Activated CD4-positive, alpha-beta T cell treated with anti-CD3 and anti-CD28 coated beads, Interleukin-2, Interleukin-6, amounts not matched to agents 100 ng/mL and 50 ng/mL, durations not matched to agents 16 hours and 8 hours (primary cell): ENCODE measurements at regions not wholly inside any gene's neighbourhood (a gene's known extent, or its start where the extent isn't known, plus 50 kb on each side); places are given as distances from the start of the nearest gene placed in this dataset.

Experiments
- DNase-seq: peaks from one replicate; pipeline ENCODE4 v3.0.0-alpha.2; 2020

DNA sequence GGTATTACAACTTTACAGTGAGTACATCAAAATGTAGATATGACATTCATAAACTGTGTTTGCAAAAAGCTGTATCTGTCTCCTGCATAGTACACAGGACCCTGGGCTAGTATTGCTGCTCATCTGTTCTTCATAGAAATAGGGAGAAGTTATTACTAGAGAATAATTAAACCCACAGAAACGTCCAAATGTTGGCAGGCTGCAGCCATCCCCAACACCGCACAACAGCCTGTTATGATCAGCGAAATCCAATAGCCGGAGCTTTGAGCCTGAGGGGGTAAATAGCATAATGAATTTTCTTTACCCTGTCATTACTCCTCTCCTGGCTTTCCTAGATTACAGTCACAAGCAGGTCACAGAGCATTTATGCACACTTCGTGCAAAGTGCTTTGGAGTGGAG, 178.0 kb downstream of the DACT1 start:
- DNase-seq = no peak

DNA sequence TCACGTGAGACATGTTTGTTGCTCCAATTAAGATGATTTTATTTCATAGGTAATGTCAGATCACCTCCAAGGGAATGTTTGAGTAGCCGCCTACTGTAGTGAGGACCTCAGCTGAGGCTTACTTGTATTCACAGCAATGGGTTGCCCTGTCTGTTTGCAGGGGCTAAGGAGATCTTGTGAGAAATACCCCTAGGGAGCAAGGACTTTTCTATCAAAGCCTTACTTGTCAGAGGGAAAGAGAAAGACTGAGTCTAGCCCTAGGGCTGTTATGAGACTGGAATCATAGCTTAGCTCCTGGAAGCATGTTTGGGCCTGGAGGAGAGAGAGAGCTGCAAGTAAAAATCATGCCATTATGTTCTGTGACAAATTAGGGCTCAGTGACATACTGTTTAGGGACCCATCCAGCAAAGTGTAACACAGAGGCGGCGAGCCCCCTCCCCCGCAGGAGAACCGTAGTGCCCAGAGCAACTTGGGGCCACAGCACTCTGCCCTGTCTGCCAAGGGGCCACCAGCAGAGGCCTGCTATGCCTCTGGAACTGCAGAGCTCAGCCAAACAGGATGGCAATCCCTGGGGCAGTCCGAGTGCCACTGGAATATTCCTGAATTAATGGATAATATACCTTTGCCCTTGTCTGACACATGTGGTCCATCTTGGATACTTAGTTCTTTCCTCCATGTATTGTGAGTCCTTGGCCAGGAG, 178.8 kb downstream of the DACT1 start:
- no peak for DNase-seq

- DNase-seq = no peak
Observed at GRCh38 chr14:58817846-58818245, 180.1 kb downstream of the DACT1 start.

DNA sequence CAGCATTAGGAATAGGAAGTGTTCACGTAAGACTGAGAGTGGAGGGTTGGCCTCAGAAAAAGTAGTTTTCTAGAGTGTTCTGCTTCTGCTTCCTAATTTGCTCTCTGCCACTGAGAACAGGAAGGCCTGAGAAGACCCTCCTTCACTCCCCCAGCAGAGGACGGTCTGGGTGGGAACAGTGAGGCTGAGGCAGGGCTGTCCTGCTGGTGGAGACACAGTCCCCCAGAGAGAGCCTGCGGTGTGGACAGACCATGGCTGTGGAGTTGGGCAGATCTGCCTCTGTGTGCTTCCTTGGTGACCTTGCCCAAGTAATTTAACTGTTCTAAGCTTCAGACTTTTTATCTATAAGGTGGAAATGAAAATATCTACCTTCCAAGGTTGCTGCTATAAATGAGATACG, 182.3 kb downstream of the DACT1 start:
- DNase-seq = no peak

DNA sequence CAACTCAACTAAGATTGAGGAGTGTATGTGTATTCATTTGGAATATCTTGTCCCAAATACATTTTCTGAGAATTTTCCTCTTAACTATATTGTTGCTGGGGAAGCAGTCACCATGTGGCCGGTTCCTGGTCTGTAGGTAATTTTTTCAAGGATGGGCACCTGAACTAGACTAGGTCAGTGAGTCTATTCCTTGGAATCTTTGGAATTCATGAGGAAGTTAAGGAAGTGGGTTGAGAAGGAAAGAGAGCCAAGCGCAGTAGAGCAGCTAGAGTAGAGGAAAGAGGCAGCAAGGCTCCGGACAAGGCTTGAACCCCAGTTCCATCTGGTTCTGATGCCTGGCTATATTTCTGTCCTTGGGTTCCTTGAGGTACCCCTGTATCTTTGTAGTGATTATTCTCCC, 183.7 kb downstream of the DACT1 start:
- no peak for DNase-seq

DNA sequence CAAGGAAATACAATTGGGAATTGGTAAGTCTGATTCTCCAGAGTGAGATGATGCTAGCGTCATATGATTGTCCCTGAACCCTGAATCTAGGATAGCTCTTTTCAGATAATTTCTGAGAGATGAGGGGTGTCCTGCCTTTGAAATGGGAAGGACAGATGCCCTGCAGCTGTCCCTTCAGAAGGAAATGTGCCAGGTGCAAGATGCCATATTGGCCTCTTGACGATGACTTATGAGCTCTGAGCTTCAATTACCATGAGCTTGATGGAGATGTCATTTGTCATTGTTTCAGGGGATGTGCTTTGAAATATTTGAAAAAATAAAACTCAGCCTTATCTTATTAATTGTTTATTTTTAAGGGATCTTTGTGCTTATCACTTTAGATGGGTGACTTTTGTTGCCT, 185.1 kb downstream of the DACT1 start:
- DNase-seq = no peak

DNA sequence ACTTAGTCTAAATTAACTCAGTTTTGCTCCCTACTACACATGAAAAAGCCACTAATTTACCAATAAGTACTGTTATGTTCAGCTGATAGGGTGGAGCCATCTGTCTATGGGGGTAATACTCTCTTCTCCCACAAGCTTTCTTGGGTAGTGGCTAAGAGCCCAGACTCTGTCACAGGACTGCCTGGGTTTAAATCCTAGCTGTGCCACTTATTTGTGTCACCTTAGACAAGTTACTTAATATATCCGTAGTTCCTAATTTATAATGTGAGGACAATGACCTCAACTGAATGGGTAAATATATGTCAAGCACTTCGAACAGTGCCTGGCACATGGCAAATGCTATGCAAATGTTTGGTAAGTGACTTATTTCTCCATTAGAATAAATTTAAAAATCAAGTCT, 185.6 kb downstream of the DACT1 start:
- no peak for DNase-seq

DNA sequence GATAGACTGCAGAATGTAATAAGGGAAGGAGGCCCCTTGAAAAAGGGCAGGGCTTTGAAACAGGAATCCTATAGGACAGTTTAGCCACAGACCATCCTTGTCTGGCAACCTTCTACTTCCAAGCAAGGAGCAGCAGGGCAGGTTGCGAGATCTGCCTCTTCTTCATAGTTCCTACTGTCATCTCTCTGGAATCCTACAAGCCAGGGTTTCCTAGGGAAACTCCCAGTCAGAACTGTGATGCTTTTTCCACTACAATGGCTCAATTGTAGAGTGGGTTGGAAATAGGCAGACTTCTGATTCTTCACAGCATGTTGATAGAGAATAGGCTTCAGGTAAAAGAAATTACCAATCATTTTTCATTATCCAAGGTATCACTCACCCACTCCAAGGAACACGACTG, 186.3 kb downstream of the DACT1 start:
- DNase-seq = no peak

DNA sequence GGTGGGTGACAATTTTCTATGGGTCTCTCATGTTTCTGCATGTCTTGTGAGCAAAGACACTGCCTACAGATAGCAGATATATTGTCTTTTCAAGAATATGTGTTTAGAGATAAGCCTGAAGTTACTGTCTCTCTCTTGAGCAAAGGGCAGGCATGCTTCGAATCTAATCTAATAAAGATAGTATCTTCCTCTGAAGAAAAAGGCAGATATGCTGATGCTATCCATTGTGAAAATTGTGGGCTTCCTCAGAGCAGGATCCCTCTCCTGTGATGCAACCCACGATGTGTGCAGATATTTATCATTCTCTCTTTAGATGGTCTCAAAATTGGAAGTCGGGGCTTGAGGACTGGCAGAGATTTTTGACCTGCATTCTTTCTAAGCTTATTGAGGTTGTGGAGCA, 187.0 kb downstream of the DACT1 start:
- DNase-seq = no peak

DNA sequence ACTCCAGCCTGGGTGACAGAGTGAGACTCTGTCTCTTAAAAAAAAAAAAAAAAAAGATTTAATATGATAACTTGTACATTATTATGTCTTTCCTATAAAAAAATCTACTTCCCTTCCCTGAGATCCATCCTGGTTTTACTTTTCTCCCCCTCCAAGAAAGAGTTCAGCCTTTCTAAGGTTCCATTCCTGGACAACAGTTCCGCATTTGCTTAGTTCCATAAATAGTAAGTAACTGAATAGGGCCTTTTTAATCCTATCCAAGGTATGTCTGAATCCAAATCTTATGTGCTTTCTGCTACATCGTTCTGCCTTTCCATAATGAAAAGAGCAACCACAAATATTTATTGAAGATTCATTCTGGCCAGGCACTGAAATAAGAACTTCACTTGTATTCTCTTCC, 187.8 kb downstream of the DACT1 start:
- DNase-seq = no peak

- DNase-seq = no peak
Observed at GRCh38 chr14:58826845-58827686, 189.3 kb downstream of the DACT1 start.

- DNase-seq = no peak
Observed at GRCh38 chr14:58828298-58828697, 190.5 kb downstream of the DACT1 start.

DNA sequence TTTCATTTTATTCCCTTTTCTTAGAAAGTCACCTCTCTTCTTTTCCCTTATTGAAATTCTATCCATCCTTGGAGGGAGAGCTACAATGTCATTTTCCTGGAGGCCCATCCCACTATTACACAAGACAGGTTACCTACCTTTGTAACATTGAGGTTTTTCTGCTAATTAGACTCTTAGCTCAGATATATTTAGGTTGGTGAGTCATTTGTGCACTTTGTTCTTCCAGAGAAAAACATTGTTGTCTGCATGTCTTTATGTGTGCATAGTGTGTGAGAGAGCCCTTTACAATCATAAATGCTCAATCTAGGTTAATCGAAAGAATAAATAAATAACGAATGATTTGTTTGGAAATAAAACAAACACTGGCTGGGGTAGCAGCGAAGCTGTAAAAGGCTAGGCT, 191.8 kb downstream of the DACT1 start:
- no peak for DNase-seq

DNA sequence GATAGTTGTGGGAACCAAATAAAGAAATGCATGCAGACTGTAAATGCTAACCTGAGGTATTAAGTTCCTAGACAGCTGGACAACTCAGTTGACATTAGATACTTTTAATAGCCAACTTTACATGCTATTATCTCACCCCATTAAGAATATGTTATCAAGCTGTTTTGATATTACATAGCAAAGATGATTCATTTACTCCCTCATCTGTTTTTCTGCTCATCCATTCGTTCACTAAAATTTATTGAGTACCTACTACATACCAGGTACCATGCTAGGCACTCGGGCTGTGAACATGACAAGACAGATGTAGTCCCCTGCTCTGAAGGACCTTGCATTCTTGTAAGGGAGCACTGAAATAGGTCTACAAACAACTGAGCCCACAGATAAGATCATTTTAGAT, 192.4 kb downstream of the DACT1 start:
- DNase-seq = no peak

DNA sequence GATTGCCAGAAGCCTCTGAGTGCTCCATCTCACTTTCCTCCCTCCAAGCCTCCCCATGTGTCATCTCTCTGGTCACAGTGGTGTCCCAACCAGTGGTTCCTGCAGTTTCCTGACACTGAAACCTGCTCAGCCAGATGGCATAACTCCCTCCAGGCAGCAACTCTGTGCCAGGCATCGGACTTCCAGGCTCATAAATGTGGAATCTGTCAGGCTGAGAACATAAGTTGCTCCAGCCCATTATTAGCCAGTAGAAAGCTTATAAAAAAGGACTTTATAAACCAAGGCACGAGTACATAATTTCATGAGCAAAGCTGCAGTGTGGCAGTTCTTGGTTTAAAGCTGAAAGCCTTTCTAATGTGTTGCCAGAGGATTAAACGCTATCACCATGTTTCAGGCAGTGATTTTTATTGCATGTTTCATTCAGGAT, 194.3 kb downstream of the DACT1 start:
- DNase-seq = no peak

GRCh38 chr14:58833634-58834378, 196.0 kb downstream of the DACT1 start:
- DNase-seq = no peak

DNA sequence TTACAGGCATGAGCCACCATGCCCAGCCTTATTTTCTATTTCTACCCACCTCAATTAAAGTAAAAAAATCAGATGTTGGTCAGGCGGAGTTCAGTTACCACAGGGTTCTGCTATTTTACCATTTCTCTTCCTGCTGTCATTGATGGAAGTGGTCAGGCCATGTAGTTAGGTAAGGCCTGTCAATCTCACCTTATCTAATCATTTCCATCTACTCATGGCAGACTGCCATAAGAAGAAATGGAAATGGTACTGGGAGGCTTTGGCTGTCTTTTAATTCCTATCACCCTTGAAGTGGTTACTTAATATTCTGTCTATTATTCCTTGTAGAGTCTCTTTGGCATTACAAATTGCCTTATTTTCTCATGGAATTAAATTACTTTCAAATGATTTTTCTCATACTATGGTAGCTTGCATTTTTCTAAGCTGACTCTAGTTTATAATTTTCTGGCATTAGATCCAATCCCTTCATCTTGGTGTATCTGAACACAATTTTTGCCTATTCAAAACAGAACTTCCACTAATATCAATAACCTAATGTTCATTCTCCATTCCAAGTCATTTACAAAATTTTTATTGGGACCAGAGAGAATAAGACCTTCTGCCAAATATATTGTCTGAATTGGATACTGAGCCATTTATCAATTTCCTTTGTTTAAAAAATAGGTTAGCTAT, 198.7 kb downstream of the DACT1 start:
- no peak for DNase-seq

GRCh38 chr14:58839233-58839632, 201.5 kb downstream of the DACT1 start:
- DNase-seq = no peak

- no peak for DNase-seq
Observed at GRCh38 chr14:58844544-58844943, 206.8 kb downstream of the DACT1 start.

DNA sequence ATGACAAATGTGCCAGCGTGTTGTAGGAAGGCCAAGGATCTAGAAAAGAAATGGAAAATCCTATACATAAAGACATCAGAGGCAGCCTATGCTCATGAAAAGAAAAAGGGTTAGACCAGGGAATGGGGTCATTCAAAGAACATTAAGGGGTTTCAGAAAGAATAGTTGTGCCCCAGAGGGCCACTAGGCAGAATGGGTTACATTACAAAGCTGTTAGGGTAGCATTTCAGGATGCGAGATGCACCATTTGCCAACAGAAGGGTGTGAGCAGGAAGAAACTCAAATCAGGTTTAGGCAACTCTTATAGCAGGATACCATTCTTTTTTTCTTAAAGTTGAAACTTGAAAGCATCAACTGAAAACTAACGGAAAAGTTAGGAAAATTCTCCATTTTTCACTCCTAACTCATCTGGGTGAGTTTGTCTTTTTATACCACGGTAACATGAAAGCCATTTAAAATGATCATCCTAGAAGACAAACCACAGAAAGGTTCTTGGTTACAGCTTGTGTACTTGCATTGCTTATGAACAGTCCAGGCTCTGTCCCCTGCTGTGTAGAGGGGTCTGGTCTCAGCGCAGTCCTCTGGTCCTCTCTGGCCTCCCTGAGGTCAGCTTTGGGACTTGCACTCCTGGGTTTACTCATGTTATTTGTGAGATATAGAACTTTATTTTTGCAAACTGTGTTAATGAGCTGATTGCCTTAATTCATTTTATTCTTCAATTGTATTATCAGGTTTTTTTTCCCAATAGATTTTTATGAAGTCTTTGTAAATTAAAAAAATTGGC, 209.1 kb downstream of the DACT1 start:
- no peak for DNase-seq

GRCh38 chr14:58848365-58848764, 210.6 kb downstream of the DACT1 start:
- DNase-seq = no peak

GRCh38 chr14:58849601-58850000, 211.8 kb downstream of the DACT1 start:
- DNase-seq = no peak
